AG04450 (cell line): ENCODE measurements at regions not wholly inside any gene's neighbourhood (a gene's known extent, or its start where the extent isn't known, plus 50 kb on each side); places are given as distances from the start of the nearest gene placed in this dataset.

ENCODE experiments used
- CTCF ChIA-PET: fragments of 300-600, 350-600 bp; formaldehyde crosslinking; extraction: SDS; loops from one replicate; lab custom pipeline; 2022; ENCODE audit warnings: antibody characterized with exemption, inconsistent platforms; lab: Charles Lee
- POLR2A ChIA-PET: fragments of 350-600 bp; formaldehyde crosslinking; extraction: SDS; loops from one replicate; lab custom pipeline; 2021; ENCODE audit warnings: antibody characterized with exemption, inconsistent platforms; lab: Yijun Ruan, JAX
- DNase-seq: peaks from one replicate; pipeline ENCODE4 v3.0.0-alpha.2; 2011; ENCODE audit warnings: low read depth, low spot score
- H3K27ac ChIP-seq: one replicate; pipeline ENCODE4 v1.5.1; 2012; ENCODE audit warnings: low read depth, low read length, control low read depth
- H3K27me3 ChIP-seq: one replicate; pipeline ENCODE4 v1.6.0; 2012; ENCODE audit warnings: low read length; ENCODE audit not compliant: control insufficient read depth, insufficient read depth
- H3K4me3 ChIP-seq: 2 replicates; pipeline ENCODE4 v1.5.1; 2011; ENCODE audit warnings: mild to moderate bottlenecking, low read depth, low read length, control low read depth
- H3K9me3 ChIP-seq: 2 replicates; pipeline ENCODE4 v1.5.1; 2012; ENCODE audit warnings: low read length; ENCODE audit not compliant: control insufficient read depth, insufficient read depth
- CTCF ChIP-seq: IDR thresholded peaks from 2 replicates; pipeline ENCODE4 v1.5.1; 2011; ENCODE audit warnings: low read depth, low read length, control low read depth, inconsistent platforms

DNA sequence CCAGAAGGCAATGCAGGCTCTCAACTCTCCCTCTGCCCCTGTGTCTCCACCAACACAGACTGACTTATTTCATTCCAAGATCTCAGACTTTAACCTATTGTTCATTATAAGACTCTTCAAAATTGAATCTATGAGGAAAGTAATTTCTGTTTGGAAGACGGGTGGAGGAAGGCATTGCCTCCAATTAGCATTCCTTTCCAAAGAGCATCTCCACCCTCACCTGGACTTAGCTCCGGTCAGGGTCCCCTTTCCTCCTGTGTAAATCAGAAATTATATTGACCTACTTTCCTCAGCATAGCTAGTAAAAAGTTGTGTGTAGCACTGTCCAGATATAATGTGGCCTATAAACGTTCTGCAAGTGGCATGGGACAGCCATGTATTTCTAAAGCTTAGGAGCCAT, 230.4 kb upstream of the ACVR2A start:
- no peaks in the 10 kb centered on the region for H3K27me3 ChIP-seq
- TF ChIP-seq CTCF, result no peak
- DNase-seq, result no peak
- no peak overlapping the region for H3K4me3 ChIP-seq
- CTCF ChIA-PET, result no interaction called here
- no peaks in the 10 kb centered on the region for H3K9me3 ChIP-seq
- no peak overlapping the region for H3K27ac ChIP-seq
- POLR2A ChIA-PET, result no interaction called here

DNA sequence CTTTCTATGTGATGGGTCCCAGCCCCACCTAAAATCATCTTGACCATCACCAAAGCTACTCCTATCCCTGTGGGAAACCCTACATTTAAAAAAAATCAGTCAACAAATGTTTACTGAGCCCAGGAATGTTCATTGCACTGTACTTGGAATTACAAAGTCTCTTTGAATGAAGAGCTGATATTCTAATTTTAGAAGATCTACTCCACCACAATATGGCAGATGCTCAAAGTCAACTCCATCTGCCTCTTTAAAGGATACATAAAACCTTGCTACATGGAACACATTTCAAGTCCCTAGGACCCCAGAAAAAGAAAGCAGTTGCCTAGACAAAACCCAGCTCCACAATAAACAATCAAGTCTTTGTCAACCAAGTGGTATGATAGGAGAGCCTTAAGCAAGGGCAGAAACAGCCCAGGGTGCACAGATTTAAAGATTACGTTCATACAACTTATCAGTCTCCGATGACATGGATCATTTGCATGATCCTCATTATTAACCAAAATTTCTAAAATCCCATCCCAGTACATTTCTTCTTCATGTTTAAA, 234.3 kb upstream of the ACVR2A start:
- H3K27ac ChIP-seq, result no peak overlapping the region
- H3K27me3 ChIP-seq, result no peaks in the 10 kb centered on the region
- TF ChIP-seq CTCF, result no peak
- POLR2A ChIA-PET, result no interaction called here
- H3K9me3 ChIP-seq, result no peaks in the 10 kb centered on the region
- CTCF ChIA-PET, result no interaction called here
- no peak for DNase-seq
- no peak overlapping the region for H3K4me3 ChIP-seq

DNA sequence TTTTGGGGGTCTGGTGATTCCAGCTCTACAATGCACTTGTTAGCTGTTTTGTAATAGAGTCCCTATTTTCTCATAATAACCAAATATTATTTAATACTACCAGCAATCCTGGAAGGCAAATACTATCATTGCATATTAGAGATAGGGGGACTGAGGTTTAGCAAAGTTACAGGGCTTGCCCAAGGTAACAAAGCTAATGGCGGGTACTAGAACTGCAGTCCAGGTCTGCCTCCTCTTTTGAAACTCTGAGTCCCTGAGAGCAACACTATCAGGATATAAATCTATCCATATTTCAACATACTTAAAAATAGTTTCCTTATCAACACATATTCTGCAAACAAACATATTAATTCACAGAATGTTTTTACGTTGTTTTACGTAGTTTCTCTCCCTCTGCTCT, 235.5 kb upstream of the ACVR2A start:
- TF ChIP-seq CTCF, result no peak
- POLR2A ChIA-PET, result no interaction called here
- no peak for DNase-seq
- Histone ChIP-seq H3K27me3 (no peaks in the 10 kb centered on the region), H3K27ac (no peak overlapping the region), H3K9me3 (no peaks in the 10 kb centered on the region), H3K4me3 (no peak overlapping the region)
- CTCF ChIA-PET, result no interaction called here

GRCh38 chr2:147607379-147607778, 237.4 kb upstream of the ACVR2A start:
- H3K4me3 ChIP-seq, result no peak overlapping the region
- ChIA-PET CTCF (interaction anchor here (0.9 kb wide), 1 partner anchor 303 kb away, joined by 3 read pairs; no protein-coding TSS in a partner anchor), POLR2A (no interaction called here)
- no peak for DNase-seq
- H3K27ac ChIP-seq, result no peak overlapping the region
- no peaks in the 10 kb centered on the region for H3K27me3 ChIP-seq
- H3K9me3 ChIP-seq, result no peaks in the 10 kb centered on the region
- no peak for TF ChIP-seq CTCF

DNA sequence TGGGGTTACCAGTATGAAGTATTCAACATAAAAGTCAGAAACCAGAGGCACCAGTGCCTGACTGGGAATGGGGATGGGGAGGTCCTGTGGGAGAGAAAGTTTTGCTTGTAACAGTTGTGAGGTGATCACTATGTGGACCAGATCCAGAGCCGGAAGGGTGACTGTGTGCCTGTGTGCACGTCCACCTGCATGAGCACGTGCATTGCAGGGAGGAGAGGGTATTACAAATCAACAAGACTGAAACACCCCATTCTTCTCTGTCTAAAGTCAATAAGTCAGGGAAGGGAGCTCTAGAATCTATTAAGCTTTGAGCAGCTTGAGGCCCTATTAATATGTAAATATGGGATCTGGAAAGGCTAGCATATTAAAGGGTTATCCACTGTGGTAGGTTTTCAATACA, 241.0 kb upstream of the ACVR2A start:
- Histone ChIP-seq H3K9me3 (no peaks in the 10 kb centered on the region), H3K4me3 (no peak overlapping the region), H3K27ac (no peak overlapping the region), H3K27me3 (no peaks in the 10 kb centered on the region)
- POLR2A ChIA-PET, result no interaction called here
- CTCF ChIA-PET, result no interaction called here
- DNase-seq, result no peak
- no peak for TF ChIP-seq CTCF
